ENCODE measurements at regions not wholly inside any gene's neighbourhood (a gene's known extent, or its start where the extent isn't known, plus 50 kb on each side); places are given as distances from the start of the nearest gene placed in this dataset.

DNA sequence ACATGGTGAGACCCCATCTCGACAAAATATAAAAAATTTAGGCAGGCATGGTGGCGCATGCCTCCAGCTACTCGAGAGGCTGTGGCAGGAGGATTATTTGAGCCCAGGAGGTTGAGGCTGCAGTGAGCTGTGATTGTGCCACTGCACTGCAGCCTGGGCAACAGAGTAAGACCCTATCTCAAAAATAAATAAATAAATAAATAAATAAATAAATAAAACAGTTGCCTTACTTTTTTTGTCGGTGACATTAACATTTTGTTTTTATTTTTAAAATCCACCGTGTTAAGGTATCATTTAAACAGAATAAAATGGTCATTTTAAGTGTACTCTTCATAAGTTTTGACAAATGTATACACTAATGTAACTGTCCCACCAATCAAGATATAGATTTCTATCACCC, 57.0 kb downstream of the RASL11A start:
- Histone ChIP-seq H3K27me3 (no peaks in the 10 kb centered on the region), H3K27ac (no peak overlapping the region), H3K4me3 (no peak overlapping the region), H3K4me1 (replicated peaks in 1 of 2) (no peaks in the 10 kb centered on the region), H3K36me3 (replicated peaks in 1 of 2) (no peaks in the 10 kb centered on the region), H3K9me3 (replicated peaks in 1 of 3) (no peaks in the 10 kb centered on the region)
- 88 to 91% (median 90%) methylated on average over 5 of the region's 5 CpGs for WGBS, 4 donors
- TF ChIP-seq CTCF (IDR thresholded peaks at IDR 0.05): no peak
- no peak for TF ChIP-seq POLR2A (IDR thresholded peaks at IDR 0.05)
- no peak for DNase-seq
- intact Hi-C loops (cut with DNase I): no loop called here

- H3K27me3 ChIP-seq: no peaks in the 10 kb centered on the region
- DNase-seq: no peak
- WGBS, 4 donors: 60 to 78% (median 61%) methylated on average over 5 of the region's 5 CpGs
- H3K4me3 ChIP-seq: no peak overlapping the region
- no peak overlapping the region for H3K27ac ChIP-seq
- intact Hi-C loops (cut with DNase I): no loop called here
- no peaks in the 10 kb centered on the region for H3K4me1 ChIP-seq (replicated peaks in 1 of 2)
- no peaks in the 10 kb centered on the region for H3K9me3 ChIP-seq (replicated peaks in 1 of 3)
- TF ChIP-seq CTCF (IDR thresholded peaks at IDR 0.05) (no peak), POLR2A (IDR thresholded peaks at IDR 0.05) (no peak)
- H3K36me3 ChIP-seq (replicated peaks in 1 of 2): no peaks in the 10 kb centered on the region
These were observed 58.6 kb downstream of the RASL11A start for GRCh38 chr13:27329210-27329609.

DNA sequence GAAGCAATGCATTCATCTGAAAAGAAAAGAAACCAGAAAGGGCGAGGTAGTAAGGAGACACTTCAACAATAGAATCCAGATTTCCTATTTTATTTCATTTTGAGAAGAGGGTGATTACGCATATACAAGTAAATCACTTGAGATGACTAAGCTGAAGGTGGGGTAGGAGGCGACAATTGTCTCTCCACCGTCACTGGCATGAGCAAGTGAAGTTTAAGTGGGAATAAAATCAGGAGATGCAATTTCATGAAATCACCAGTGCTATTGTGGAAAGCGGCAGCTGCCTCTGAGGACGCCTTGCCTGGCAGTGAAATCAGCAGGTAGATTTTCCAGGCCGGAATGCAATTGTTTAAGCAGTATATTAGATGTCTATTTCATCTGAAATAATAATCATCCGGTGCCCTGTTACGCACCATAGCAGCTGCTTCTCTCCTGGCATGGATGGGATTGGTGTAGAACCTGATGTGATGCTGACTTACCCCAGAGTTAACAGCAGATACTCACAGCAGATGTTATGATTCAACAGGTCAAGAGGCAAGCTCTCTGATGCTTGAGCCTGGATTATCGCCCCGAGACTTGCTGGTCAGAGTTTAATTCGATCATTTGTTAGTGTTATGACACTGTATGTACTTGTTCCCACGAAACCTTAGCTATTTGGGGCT, 64.3 kb downstream of the RASL11A start:
- H3K27me3 ChIP-seq: no peaks in the 10 kb centered on the region
- H3K9me3 ChIP-seq (replicated peaks in 1 of 3): no peaks in the 10 kb centered on the region
- no peak overlapping the region for H3K4me3 ChIP-seq
- 61 to 79% (median 77%) methylated on average over 13 of the region's 13 CpGs for WGBS, 4 donors
- no peak for TF ChIP-seq CTCF (IDR thresholded peaks at IDR 0.05)
- TF ChIP-seq POLR2A (IDR thresholded peaks at IDR 0.05): no peak
- intact Hi-C loops (cut with DNase I): no loop called here
- H3K36me3 ChIP-seq (replicated peaks in 1 of 2): no peaks in the 10 kb centered on the region
- no peaks in the 10 kb centered on the region for H3K4me1 ChIP-seq (replicated peaks in 1 of 2)
- no peak overlapping the region for H3K27ac ChIP-seq
- no peak for DNase-seq

GRCh38 chr13:27336014-27336673, 65.5 kb downstream of the RASL11A start:
- Histone ChIP-seq H3K27me3 (no peaks in the 10 kb centered on the region), H3K36me3 (replicated peaks in 1 of 2) (no peaks in the 10 kb centered on the region), H3K9me3 (replicated peaks in 1 of 3) (no peaks in the 10 kb centered on the region), H3K4me3 (no peak overlapping the region), H3K4me1 (replicated peaks in 1 of 2) (no peaks in the 10 kb centered on the region), H3K27ac (no peak overlapping the region)
- DNase-seq: no peak
- TF ChIP-seq CTCF (IDR thresholded peaks at IDR 0.05) (no peak), POLR2A (IDR thresholded peaks at IDR 0.05) (no peak)
- intact Hi-C loops (cut with DNase I): no loop called here
- 66 to 80% (median 72%) methylated on average over 6 of the region's 6 CpGs for WGBS, 4 donors
